GM12892 (cell line): ENCODE measurements at regions not wholly inside any gene's neighbourhood (a gene's known extent, or its start where the extent isn't known, plus 50 kb on each side); places are given as distances from the start of the nearest gene placed in this dataset.

Experiments
- POLR2A ChIP-seq: IDR thresholded peaks from 2 replicates; pipeline ENCODE4 v1.6.1; 2011; ENCODE audit warnings: low read depth, low read length, control low read depth
- TAF1 ChIP-seq: IDR thresholded peaks from 2 replicates; pipeline ENCODE4 v1.6.1; 2011; ENCODE audit warnings: low read depth, mild to moderate bottlenecking, control low read depth, low read length, borderline replicate concordance

DNA sequence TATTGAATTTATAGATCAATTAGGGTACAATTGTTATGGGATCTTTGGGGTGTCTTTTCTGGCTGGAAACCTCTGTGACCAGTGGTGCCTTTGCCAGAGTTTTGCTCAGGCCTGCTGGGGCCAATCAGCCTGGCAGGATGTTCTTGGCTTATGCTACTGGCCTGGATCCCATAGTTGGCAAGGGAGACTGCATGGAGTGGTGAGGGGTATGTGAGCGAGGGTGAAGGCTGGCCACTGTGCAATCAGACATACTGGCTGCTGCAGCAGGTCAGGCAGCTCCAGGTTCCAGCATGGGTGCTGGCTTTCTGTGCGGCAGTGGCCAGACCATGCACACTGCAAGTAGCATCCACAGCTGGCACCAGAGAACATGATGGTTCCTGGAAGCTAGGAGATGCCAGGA, 1053.2 kb upstream of the GBE1 start:
- TF ChIP-seq TAF1 (no peak), POLR2A (no peak)
